ENCODE measurements at regions not wholly inside any gene's neighbourhood (a gene's known extent, or its start where the extent isn't known, plus 50 kb on each side); places are given as distances from the start of the nearest gene placed in this dataset.

DNA sequence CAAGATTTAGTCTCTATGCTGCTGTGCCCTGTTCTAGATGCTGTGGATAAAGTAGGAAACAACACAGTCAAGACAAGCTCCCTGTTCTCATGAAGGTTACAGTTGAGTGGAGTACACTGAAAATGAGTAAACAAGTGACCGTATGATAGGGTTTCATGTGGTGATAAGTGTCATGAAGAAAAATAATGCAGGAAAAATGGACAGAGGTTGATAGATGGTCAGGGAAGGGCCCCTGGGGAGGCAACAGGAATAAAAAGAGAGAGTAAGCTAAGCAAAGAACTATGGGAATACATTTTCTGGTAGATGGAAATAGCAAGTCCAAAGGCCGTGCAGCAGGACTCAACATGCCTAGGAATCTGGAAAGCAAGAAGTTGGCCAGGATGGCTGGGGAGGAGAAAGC is 394.0 kb downstream of the DTHD1 start:
- TF ChIP-seq YY1 (IDR thresholded peaks at IDR 0.05; ENCODE audit: insufficient read depth, insufficient read length) = no peak
- TF ChIP-seq ZNF274 (IDR thresholded peaks at IDR 0.05; ENCODE audit: low read depth, low read length) = no peak

Measured in NT2/D1 (cell line).